Posterior cingulate gyrus (tissue), 11 donors: ENCODE measurements at regions not wholly inside any gene's neighbourhood (a gene's known extent, or its start where the extent isn't known, plus 50 kb on each side); places are given as distances from the start of the nearest gene placed in this dataset.
"Not testable (repeated sequence)": the region's sequence is repeated elsewhere in the genome, so short reads cannot be mapped to it uniquely, and the experiment has no call there.

Experiments used
- DNase-seq, 10 donors: peaks; one replicate each; pipeline versions ENCODE4 v3.0.0 to v3.0.0-alpha.2; 2020 to 2021; ENCODE audit warnings: mixed read lengths in 3 of 10
- intact Hi-C: fragments of 100-400 bp; cut with DNase I; formaldehyde crosslinking; loops from one replicate; pipeline ENCODE4 v1.15.1; 2023

DNA sequence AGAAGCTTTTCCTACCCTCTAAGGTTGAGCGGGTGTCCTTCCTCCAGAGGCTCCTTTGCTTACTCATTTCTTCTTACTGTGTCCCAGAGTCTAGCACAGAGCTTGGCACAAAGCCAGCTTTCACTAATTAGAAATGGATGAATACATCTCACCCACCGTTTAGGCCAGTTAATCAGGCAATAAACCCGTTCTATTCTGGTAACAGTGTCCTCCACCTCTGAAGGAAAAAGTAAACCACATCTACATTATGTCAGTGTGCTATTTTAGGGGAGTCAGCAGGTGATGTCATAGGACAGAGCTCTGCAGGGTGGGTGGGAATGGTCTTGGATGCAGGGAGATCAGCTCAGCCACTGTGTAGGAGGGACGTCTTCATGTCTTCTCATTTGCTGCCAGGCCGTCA, 109.2 kb downstream of the OSTF1 start:
- intact Hi-C loops, result loop anchor here (5.0 to 10.0 kb wide), 2 partner anchors 667 to 1105 kb away; no protein-coding TSS in a partner anchor
- no peak for DNase-seq

DNA sequence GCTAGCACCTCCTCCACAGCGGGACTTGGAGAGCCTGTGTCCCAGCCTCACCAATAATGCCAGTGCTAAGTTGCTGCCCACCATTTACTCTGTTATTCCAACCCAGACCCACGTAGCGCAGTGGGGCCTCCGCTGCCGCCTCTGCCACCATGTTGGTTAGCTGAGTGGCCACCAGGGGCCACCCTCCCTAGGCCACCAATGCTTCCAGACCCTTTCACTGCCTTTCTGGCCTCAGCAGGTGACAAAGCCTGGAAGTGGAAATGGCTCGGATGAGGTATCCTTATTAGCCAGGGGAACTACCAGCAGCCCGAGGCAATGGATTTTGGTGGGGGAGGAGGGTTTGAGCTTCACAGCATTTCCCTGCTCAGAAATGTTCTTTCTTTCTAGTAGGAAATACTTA, 110.1 kb downstream of the OSTF1 start:
- no peak for DNase-seq
- intact Hi-C loops, result loop anchor here (5.0 to 10.0 kb wide), 2 partner anchors 666 to 1104 kb away; no protein-coding TSS in a partner anchor

DNA sequence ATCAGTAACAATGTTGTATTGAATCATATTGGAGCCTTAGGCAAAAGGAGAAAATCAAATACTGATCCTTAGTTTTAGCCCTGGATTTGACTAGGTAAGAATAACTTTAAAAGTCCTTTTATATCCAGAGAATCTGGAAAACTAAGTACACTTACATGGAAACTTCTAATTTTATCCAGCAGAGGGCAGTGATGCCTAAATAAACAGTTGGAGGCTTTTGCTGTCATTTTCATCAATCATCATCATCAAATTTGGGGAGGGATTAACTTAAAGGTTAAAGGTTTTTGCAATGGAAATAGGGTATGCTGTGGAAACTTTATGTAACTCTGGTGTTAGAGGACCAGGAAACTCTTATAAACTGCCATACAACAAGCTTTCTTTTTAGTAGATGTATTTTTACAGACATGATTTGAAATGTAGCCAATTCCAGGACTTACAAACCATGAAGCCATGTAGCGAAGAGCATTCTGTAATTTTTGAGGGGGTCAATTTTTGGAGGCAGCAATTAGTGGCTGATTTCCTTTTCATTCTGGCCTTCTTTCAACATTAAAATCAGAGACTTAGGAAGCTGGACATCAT, 112.7 kb downstream of the OSTF1 start:
- no peak for DNase-seq
- intact Hi-C loops, result loop anchor here (2.0 kb wide), 1 partner anchor 38 kb away; no protein-coding TSS in a partner anchor

DNA sequence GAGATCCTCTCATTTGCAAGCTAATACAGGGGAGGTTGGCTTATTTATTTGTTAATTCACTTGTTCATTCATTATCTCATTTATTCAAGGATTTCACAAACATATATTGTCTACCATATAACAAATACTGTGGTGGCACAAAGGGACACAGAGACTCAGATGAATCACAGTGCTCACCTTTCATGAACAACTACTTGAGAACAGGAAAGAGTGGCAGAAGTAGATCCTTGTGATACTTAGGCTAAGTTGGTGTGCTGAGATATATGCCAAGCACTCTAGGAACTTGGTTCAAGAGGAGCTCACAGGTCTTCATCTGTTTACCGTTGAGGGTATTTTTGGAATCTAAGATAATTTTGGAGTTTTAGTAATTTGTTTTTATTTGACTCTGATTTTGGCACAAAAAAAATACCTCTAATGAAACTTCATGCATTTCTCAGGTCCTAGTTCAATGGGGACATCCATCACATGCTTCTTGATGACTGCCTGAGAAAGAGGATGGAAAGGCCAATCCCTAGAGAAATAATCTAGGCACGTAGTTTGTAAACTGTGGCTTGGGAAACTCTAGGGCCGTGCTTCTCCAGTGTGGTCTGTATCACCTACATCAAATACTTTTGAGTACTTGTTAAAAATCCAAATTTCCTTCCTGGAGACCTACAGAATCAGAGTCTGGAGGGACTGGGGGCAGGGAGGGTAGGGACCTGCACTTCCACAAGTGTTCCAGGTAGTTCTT, 113.3 kb downstream of the OSTF1 start:
- DNase-seq, result no peak
- intact Hi-C loops, result loop anchor here (2.0 kb wide), 1 partner anchor 37 kb away; no protein-coding TSS in a partner anchor

DNA sequence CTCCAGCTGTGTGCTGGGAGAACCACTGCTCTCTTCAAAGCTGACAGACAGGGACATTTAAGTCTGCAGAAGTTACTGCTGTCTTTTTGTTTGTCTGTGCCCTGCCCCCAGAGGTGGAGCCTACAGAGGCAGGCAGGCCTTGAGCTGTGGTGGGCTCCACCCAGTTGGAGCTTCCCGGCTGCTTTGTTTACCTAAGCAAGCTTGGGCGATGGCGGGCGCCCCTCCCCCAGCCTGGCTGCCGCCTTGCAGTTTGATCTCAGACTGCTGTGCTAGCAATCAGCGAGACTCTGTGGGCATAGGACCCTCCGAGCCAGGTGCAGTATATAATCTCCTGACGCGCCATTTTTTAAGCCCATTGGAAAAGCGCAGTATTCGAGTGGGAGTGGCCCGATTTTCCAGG, 119.7 kb downstream of the OSTF1 start:
- intact Hi-C loops, DNase-seq: not testable (repeated sequence)

DNA sequence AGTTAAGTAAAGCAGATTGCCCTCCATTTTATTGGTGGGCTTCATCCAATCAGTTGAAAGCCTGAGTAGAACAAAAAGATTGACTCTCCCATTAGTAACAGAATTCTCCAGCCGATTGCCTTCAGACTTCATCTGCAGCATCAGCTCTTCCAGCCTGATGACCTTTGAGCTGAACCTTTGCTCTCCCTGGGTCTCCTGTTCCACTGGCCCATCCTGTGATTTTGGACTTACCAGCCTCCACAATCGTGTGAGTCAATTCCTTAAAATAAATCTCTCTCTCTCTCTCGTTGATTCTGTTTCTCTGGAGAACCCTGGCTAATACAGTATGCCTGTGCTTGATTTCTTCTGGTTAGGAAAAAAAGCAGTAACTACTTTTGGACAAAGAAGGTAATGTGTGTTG, 121.9 kb downstream of the OSTF1 start:
- intact Hi-C loops, result no loop called here
- no peak for DNase-seq

DNA sequence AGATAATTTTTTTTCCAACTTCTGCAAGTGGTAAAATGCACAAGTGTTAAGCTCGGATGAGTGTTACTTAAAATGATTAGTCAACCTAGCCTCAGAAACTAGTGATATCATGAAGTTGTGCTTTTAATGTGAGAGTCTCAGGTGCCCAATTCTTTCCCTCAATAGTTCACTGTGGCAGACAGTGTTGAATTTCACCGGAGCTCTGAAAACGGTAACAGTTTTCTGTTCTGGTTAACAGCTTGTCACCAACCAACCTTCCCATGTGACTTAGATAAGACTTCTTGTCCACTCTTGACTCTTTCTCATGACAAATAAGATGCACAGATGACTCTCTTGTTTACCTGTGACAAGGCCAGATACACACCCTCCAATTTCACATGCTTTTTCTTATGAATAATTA, 125.5 kb downstream of the OSTF1 start:
- no peak for DNase-seq
- intact Hi-C loops, result no loop called here

DNA sequence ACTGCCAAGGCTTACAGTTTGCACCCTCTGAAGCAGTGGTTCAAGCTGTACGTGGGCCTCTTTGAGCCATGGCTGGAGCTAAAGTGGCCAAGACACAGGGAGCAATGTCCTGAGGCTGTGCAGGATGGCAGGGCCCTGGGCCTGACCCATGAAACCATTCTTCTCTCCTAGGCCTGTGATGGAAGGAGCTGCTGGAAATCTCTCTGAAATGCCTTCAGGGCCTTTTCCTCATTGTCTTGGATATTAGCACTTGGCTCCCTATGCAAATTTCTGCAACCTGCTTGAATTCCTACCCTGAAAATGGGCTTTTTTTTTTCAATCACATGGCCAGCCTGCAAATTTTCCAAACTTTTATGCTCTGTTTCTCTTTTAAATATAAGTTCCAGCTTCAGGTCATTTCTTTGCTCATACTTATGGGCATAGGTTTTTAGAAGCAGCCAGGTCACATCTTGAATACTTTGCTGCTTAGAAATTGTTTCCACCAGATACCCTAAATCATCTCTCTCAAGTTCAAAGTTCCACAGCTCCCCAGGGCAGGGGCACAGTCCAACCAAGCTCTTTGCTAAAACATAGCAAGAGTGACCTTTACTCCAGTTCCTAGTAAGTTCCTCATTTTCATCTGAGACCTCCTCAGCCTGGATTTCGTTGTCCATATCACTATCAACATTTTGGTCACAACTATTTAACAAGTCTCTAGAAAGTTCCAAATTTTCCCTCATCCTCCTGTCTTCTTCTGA, 138.3 kb downstream of the OSTF1 start:
- no peak for DNase-seq
- intact Hi-C loops, result no loop called here

DNA sequence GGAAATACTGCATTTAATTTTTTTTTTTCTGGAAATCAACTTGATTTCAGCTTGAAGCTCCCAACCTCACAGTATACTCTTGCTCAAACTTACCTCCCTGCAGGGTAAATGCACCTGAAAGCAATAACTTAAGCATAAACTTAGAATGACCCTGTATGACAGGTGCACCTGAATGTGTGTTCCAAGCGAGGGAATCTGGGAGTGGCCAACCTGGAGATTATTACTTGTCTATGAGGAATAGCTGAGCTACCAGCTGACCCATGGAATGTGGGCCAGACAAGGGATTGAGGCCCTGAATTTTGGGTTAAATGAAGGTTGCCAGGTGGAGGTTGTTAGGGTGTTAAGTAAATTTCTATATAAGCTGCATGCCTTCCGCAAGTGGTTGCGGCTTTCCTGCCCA, 140.6 kb downstream of the OSTF1 start:
- intact Hi-C loops, result no loop called here
- no peak for DNase-seq

DNA sequence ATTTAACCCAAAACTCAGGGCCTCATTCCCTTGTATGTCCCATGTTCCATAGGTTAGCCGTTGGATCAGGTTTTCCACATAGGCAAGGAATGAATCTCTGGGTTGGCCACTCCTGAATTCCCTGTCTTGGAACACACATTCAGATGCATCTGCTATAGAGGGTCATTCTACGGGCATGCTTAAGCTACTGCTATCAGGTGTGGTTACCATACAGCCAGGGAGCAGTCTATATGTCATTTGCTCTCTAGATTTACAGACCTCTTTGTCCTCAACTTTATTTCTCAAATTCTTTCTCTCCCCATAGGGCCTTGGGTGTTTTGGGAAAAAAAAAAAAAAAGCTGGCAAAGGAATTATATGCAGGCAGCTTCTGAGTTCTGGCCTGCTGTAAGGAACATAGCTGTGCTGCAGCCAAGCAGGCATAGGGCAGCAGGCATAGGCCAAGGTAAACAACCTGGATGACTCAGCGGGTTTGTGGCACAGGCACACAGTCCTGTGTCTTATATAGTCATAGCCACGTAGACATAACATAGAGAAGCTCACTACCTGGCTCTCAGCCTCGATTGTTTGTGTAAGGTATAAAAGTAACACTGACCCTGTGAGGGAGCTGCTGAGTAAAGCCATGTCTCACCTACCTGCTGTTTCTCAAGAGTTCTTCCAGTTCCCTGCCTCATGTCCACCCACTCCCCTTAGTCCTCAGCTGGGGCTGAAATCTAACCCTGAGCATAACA, 141.5 kb downstream of the OSTF1 start:
- DNase-seq, result no peak
- intact Hi-C loops, result no loop called here

DNA sequence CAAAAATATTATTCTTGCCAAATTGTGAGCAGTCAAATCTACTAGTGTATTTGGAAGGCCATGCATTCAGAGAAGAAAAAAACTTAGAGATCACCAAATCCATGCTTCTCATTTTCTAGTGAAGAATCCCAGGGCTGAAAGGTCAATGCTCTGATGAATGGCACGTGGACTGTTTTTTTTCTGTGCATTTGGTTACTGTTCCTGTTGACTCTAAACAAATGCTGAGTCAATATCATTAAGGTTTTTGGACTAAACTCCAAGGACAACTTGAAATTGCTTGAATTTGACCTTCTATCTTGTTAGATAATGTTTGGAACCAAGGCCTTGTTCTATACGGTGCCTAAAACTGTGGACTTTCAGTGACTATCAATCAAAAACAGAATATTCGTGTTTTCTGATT, 142.2 kb downstream of the OSTF1 start:
- intact Hi-C loops, result no loop called here
- DNase-seq, result no peak

DNA sequence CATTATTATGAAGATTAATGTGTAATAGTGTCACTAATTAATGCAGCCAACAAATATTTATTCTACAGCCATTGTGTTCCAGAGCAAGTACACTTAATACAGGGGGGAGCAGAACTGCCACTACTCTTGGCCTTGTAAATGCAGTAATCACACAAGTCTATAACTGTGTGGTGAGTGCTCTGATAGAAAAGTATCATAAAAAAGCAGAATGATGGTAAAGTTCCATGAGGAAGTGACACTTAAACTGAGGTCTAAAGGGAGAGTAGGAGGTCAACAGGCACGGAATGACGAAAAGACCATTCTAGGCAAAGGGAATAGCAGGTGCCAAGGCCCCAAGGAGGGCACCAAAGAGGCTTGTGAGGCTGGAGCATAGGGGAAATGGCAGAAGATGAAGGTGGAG, 142.9 kb downstream of the OSTF1 start:
- intact Hi-C loops, result no loop called here
- no peak for DNase-seq

DNA sequence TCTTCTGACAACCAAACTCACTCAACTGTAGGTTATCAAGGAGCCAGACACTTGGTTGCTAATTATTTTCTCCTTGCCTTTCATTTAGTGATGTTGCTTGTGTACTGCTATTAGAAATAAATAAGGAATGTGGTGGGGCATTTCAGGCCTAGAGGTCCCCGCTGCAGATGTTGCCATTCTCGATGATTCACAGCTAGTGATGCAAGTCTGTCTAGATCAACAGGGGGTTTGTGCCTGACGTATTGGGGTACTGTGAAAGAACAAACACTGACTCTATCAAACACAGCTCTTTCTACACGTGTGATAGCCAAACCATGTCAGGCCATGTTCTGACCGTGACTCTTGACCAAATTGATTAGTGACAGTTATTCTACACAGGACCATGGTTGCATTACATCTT, 144.7 kb downstream of the OSTF1 start:
- no peak for DNase-seq
- intact Hi-C loops, result no loop called here

DNA sequence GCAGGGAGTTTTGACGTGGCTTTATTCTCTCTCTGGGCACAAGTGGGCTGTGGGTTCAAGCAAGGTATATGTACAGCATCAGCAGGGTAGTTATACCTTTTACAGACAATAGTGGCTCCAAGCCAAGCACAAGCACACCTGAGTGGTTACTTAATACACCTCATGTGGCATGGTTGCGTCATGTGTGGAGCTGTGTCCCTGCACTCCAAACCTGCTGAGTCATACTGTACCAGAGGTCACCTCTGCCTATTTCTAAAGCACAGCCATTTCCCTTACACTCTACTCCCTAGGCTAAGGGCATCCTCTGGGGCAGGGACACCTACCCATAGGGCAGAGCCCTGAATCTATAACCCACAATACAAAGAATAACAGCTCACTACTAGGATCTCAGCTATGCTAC, 147.3 kb downstream of the OSTF1 start:
- intact Hi-C loops, result no loop called here
- no peak for DNase-seq

DNA sequence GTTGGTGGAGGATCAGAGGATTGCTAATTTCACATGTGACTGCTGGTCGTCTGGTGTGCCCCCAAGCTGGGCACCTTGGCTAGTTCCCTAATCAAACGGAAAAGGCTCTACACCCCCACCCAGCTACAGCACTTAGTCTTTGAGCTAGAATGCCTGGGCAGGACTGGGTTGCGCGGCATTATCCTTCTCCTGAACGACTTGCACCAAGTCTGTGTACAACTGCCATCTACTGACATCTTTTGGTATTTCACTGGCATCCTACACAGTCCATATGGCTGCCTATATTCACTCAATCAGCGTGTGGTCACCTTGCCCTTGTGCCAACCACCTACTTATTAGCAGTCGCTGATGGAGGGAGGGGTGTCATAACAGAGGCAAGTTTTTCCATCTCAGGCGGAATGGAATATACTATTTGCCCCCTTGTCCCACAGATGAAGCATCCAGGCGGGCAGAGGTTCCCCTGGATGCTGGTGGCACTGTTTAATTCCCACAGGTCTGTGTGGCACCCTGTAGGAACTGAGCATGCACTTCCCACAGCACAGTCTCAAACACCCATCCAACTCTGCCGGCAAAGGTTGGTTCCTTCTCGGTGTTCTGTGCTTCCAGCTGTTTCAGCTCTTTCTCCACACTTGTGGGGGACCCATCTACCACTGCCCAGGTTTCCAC, 150.1 kb downstream of the OSTF1 start:
- intact Hi-C loops, result loop anchor here (2.0 kb wide), 1 partner anchor 38 kb away; no protein-coding TSS in a partner anchor
- peak in 4 of 10 donors; percentile 4 to 84 (median 28) for DNase-seq

DNA sequence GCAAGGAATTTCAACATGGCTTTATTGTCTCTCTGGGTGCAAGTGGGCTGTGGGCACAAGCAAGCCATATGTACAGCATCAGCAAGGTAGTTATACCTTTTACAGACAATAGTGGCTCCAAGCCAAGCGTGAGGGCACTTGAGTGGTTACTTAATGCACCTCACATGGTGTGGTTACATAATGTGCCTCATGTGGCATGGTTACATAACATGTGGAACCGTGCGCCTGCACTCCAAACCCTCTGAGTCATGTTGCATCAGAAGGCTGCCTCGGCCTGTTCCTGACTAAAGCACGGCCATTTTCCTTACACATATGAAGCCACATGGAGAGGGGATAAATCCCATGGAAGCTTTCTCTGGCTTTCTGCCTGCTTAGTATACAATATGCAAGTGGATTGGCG, 150.9 kb downstream of the OSTF1 start:
- no peak for DNase-seq
- intact Hi-C loops, result loop anchor here (2.0 kb wide), 1 partner anchor 38 kb away; no protein-coding TSS in a partner anchor

DNA sequence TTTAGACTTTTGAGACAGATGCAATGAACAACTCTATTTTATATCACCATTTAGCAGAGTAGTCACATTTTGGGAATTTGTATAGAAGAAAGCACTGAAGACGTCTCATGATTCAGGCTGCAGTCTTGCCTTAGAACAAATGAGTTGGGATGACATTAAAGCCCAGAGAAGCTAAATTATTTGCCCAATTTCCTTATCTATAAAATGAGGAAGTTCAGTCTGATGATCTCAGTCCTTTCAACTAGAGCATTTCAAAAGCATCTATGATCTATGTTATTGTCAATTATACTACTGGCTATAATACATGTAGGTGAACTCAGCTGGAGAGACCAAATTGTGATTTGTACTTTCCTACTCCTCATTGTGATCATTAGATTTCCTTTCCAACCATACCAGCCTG, 154.1 kb downstream of the OSTF1 start:
- DNase-seq, result no peak
- intact Hi-C loops, result no loop called here

DNA sequence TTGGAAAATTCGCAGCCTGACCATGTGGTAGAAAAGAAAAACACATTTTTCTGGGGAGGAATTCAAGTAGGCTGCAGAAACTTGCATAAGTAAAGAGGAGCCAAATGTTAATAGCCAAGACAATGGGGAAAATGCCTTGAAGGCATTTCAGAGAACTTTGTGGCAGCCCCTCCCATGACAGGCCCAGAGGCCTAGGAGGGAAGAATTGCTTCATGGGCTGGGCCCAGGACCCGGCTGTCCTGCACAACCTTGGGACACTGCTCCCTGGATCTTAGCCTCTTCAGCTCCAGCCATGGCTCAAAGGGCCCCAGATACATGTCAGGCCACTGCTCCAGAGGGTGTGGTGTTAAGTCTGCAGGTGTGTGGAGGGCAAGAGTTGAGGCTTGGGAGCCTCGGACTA, 158.6 kb downstream of the OSTF1 start:
- intact Hi-C loops, result no loop called here
- DNase-seq, result no peak

DNA sequence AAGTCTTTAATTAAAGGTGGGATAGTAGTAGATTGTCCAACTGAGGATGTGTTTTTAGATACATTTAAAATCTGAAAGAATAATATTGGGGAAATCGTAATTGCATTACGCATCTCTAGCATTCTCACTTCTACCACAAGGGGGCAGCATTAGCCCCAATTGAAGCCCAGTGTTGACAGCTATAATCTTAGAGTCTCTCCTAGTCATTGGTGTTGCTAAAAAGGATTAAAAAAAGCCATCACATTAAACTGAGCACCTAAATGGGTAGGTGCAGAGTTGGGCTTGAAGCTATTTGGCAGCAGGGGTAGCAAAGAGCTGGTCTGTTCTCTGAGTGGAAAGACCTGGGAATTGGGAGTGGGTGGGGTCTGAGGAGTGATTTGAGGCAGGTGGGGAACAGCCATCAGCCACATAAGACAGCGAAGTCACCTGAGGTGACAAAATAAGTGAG, 177.2 kb downstream of the OSTF1 start:
- DNase-seq, result peak in 5 of 10 donors; percentile 12 to 49 (median 32)
- intact Hi-C loops, result loop anchor here (2.0 to 5.0 kb wide), 2 partner anchors 602 to 1037 kb away; no protein-coding TSS in a partner anchor

DNA sequence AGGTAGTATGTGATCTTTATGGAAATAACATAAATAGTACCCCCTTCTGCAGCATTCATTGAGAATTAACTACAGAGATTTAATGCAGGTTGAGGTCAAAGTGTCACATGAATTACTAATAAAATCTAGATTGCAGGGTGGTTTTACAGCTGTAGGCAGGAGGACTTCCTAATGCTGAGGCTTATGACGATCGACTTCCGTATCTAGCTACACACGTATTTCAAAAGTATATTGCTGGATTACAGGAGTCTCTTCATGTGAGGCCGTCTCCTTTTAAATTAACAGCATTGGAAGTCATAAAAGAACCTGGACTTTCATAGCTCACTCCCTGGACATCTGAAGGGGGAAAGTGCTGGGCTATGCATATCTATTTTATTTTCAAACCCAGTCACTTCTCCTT, 180.9 kb downstream of the OSTF1 start:
- intact Hi-C loops, result loop anchor here (5.0 kb wide), 1 partner anchor 598 kb away; no protein-coding TSS in a partner anchor
- DNase-seq, result no peak
